ENCODE measurements at regions not wholly inside any gene's neighbourhood (a gene's known extent, or its start where the extent isn't known, plus 50 kb on each side); places are given as distances from the start of the nearest gene placed in this dataset.

- TF ChIP-seq CTCF (IDR thresholded peaks at IDR 0.05) = no peak
- no peak for TF ChIP-seq POLR2A (IDR thresholded peaks at IDR 0.05)
- TF ChIP-seq EP300 (IDR thresholded peaks at IDR 0.05) = no peak
Measured at GRCh38 chr22:47278655-47279054, 516.2 kb downstream of the TBC1D22A start.

Measured in tibial nerve (tissue), 4 donors.